ENCODE measurements at regions not wholly inside any gene's neighbourhood (a gene's known extent, or its start where the extent isn't known, plus 50 kb on each side); places are given as distances from the start of the nearest gene placed in this dataset.

DNA sequence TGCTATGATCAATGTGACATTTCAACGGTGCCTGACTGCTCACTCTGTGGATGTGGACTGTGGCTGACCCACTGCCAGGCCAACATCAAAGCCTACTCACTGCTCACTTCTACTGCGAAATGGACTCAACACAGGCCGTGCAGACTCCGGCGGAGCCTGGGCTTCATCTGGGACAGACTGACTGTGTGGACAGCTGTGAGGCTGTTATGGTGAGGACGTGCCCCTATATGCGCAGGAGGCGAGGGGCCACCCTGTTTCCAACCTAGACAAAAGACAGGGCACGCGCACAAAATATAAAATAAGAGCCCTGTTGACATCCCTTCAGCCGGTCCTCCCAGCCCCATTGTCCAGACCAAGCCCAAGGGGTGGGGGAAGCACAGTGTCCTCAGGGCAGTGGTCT lies 514.4 kb upstream of the RAB6C start:
- DNase-seq = no peak
- H3K36me3 ChIP-seq (replicated peaks) = no peaks in the 10 kb centered on the region
- H3K27ac ChIP-seq = no peak overlapping the region
- in situ Hi-C loops (cut with HindIII; ENCODE audit: low pct_ligation_motif_present, low sequenced_read_pairs) = no loop called here
- H3K4me3 ChIP-seq (ENCODE audit: low read depth, low read length) = no peak overlapping the region
- no peaks in the 10 kb centered on the region for H3K27me3 ChIP-seq (replicated peaks)
- TF ChIP-seq, protein P1, sequence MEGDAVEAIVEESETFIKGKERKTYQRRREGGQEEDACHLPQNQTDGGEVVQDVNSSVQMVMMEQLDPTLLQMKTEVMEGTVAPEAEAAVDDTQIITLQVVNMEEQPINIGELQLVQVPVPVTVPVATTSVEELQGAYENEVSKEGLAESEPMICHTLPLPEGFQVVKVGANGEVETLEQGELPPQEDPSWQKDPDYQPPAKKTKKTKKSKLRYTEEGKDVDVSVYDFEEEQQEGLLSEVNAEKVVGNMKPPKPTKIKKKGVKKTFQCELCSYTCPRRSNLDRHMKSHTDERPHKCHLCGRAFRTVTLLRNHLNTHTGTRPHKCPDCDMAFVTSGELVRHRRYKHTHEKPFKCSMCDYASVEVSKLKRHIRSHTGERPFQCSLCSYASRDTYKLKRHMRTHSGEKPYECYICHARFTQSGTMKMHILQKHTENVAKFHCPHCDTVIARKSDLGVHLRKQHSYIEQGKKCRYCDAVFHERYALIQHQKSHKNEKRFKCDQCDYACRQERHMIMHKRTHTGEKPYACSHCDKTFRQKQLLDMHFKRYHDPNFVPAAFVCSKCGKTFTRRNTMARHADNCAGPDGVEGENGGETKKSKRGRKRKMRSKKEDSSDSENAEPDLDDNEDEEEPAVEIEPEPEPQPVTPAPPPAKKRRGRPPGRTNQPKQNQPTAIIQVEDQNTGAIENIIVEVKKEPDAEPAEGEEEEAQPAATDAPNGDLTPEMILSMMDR (IDR thresholded peaks at IDR 0.05; ENCODE audit: low read depth, low read length, missing control alignments) = no peak

DNA sequence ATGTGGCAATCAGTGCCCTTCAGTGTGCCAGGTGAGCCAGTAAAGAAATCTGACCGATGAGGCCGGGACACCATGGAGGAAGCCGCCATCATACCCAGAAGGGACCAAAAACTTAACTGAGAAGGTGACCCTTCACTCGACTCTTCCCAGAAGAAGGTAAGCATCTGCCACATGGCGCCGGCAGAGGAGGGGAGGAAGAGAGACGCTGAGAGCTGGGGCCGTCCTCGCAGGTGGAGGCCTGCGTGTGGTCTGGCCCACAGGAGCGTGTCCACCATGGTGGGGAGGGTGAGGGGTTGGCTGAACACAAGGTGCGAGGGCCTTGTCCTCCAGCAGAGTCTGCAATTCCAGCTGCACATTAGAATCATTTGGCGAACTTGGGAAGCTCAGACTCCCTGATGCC lies 513.1 kb upstream of the RAB6C start:
- H3K27ac ChIP-seq = no peak overlapping the region
- H3K4me3 ChIP-seq (ENCODE audit: low read depth, low read length) = no peak overlapping the region
- no peak for DNase-seq
- in situ Hi-C loops (cut with HindIII; ENCODE audit: low pct_ligation_motif_present, low sequenced_read_pairs) = no loop called here
- no peaks in the 10 kb centered on the region for H3K27me3 ChIP-seq (replicated peaks)
- H3K36me3 ChIP-seq (replicated peaks) = no peaks in the 10 kb centered on the region
- TF ChIP-seq, protein P1 (IDR thresholded peaks at IDR 0.05; ENCODE audit: low read depth, low read length, missing control alignments) = no peak

DNA sequence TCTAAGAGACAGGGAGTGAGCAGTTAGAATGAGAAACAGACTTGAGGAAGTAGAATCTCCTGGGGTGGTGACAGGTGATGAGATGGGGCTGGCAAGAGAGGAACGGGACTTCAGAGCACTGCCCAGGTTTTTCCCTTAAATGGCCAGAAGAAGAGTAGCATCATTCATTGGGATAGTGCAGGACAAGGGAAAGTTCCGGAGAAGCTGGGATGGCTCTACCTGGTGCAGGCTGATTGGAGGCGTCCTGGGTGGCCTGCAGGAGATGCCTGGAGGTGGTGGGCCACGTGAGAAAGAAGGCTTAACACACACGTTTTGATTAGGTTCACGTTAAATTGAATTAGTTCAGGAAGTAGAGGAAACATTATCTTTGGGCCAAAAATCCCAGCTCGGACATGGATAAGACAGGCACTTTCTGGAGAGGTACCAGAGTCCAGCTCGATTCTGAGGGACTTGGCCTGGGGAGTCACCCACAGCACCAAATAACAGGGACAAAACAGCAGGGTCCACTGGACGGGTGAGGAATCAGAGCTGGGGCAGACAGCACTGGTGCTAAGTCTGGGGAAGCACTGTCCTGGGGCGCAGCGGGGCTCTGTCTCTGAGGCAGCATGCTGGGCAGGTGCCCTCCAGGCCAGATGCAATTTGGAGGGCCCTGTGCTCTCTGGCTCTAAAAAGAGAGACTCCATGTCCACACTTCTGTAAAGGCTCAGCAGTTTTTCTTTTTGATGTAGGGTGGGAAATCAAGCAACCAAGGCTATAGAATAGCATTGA lies 512.3 kb upstream of the RAB6C start:
- TF ChIP-seq, protein P1 (IDR thresholded peaks at IDR 0.05; ENCODE audit: low read depth, low read length, missing control alignments) = no peak
- in situ Hi-C loops (cut with HindIII; ENCODE audit: low pct_ligation_motif_present, low sequenced_read_pairs) = no loop called here
- no peaks in the 10 kb centered on the region for H3K36me3 ChIP-seq (replicated peaks)
- DNase-seq = no peak
- no peak overlapping the region for H3K4me3 ChIP-seq (ENCODE audit: low read depth, low read length)
- H3K27me3 ChIP-seq (replicated peaks) = no peaks in the 10 kb centered on the region
- no peak overlapping the region for H3K27ac ChIP-seq

DNA sequence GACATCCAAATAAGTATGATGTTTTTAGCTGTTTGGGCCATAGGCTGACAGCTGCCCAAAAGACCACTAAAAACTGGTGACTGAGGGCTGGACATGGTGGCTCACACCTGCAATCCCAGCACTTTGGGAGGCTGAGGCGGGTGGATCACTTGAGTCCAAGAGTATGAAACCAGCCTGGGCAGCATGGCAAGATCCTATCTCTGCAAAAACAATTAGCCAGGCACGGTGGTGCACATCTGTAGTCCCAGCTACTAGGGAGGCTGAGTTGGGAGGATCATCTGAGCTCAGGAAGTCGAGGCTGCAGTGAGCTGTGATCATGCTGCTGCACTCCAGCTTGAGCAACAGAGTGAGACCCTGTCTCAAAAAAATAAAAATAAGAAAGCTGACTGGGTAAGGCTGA lies 511.5 kb upstream of the RAB6C start:
- Histone ChIP-seq H3K4me3 (ENCODE audit: low read depth, low read length) (no peak overlapping the region), H3K36me3 (replicated peaks) (no peaks in the 10 kb centered on the region), H3K27me3 (replicated peaks) (no peaks in the 10 kb centered on the region), H3K27ac (no peak overlapping the region)
- TF ChIP-seq, protein P1 (IDR thresholded peaks at IDR 0.05; ENCODE audit: low read depth, low read length, missing control alignments) = no peak
- in situ Hi-C loops (cut with HindIII; ENCODE audit: low pct_ligation_motif_present, low sequenced_read_pairs) = no loop called here
- DNase-seq = no peak

DNA sequence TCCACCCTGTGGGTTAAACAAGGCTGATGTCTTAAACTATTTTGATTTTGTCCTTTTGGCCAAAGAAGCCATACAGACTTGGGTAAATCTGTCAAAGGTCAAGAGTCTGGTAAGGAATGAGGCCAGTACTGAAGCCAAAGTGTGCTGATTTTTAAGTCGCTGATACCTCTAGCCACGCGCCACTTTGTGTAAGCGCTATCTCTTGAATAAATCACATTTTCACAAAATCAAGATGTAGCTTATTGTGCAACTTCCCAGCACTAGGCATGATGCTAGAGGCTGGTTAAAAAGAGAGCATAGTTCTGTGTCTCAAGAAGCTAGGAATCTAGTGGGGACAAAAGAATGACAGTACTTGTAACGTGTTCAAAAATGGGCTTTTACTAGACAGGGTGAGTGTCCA lies 510.6 kb upstream of the RAB6C start:
- Histone ChIP-seq H3K27me3 (replicated peaks) (no peaks in the 10 kb centered on the region), H3K4me3 (ENCODE audit: low read depth, low read length) (no peak overlapping the region), H3K36me3 (replicated peaks) (no peaks in the 10 kb centered on the region), H3K27ac (no peak overlapping the region)
- no peak for DNase-seq
- TF ChIP-seq, protein P1 (IDR thresholded peaks at IDR 0.05; ENCODE audit: low read depth, low read length, missing control alignments) = no peak
- in situ Hi-C loops (cut with HindIII; ENCODE audit: low pct_ligation_motif_present, low sequenced_read_pairs) = no loop called here

DNA sequence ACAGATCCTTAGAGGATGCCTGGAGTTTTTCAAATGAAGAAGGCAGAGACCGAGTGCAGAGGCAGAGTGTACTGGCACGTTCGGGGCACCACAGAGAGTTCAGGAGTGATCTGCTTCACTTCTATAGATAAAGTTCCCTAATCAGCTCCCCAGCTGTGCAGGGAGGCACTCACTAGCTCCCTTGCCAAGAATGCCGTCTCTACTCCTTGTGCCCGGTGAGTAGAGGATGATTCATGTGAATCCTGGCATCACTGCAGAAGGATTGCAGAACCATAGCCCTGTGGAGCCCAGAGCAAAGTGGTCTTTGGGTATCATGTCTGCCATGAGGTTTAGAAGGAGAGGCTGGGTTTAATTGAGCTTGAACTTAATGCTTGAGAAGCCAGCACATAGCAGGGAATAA lies 510.1 kb upstream of the RAB6C start:
- H3K4me3 ChIP-seq (ENCODE audit: low read depth, low read length) = no peak overlapping the region
- in situ Hi-C loops (cut with HindIII; ENCODE audit: low pct_ligation_motif_present, low sequenced_read_pairs) = no loop called here
- DNase-seq = no peak
- TF ChIP-seq, protein P1 (IDR thresholded peaks at IDR 0.05; ENCODE audit: low read depth, low read length, missing control alignments) = no peak
- H3K27me3 ChIP-seq (replicated peaks) = no peaks in the 10 kb centered on the region
- H3K27ac ChIP-seq = no peak overlapping the region
- no peaks in the 10 kb centered on the region for H3K36me3 ChIP-seq (replicated peaks)

Measured in brain microvascular endothelial cell (primary cell).